ENCODE measurements at regions not wholly inside any gene's neighbourhood (a gene's known extent, or its start where the extent isn't known, plus 50 kb on each side); places are given as distances from the start of the nearest gene placed in this dataset.

DNA sequence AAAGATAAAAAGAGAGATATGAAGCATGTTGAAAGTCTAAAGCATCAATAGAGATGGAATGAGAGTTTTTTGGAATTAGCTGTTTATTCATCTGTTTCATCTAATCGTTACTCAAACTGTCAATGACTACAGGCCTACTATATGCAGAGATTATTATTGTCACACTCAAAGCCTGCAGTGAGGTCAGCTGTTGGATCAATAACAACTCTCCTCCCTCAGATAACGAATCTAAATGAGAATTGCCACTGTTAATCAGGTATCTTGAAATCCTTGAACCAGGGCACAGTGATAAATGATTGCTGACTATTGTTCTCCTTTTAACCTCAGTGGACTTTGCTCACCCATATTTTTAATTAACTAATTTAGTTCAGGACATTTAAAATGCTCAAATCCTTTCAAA, 192.3 kb upstream of the SGO1 start:
- Histone ChIP-seq H3K9ac (ENCODE audit: insufficient read depth, low read length, poor library complexity, severe bottlenecking) (no peak overlapping the region), H4K20me1 (ENCODE audit: insufficient read depth, low read length) (no peaks in the 10 kb centered on the region), H3K4me3 (replicated peaks in 1 of 3; ENCODE audit: low read depth in 2 of 3, low read length in 3 of 3) (no peak overlapping the region), H3K9me3 (replicated peaks in 1 of 2; ENCODE audit: control insufficient read depth in 1 of 2, insufficient read depth in 1 of 2, low read length in 2 of 2) (peaks cover 5 to 11% of the 10 kb centered on the region in 2 donors), H3K79me2 (ENCODE audit: insufficient read depth, low read length) (no peaks in the 10 kb centered on the region), H3K27ac (ENCODE audit: low read depth in 1 of 2, low read length in 2 of 2) (no peak overlapping the region), H3K4me2 (replicated peaks; ENCODE audit: extremely low read depth, low read length, poor library complexity, severe bottlenecking) (no peak overlapping the region), H3K36me3 (replicated peaks in 1 of 2; ENCODE audit: control insufficient read depth in 1 of 2, insufficient read depth in 2 of 2, low read length in 2 of 2) (no peaks in the 10 kb centered on the region), H3K4me1 (ENCODE audit: control insufficient read depth in 1 of 2, insufficient read depth in 2 of 2, low read length in 2 of 2) (no peaks in the 10 kb centered on the region), H2AFZ (ENCODE audit: insufficient read depth, low read depth, low read length, poor library complexity, severe bottlenecking) (no peak overlapping the region), H3K27me3 (ENCODE audit: control insufficient read depth in 2 of 2, insufficient read depth in 2 of 2, low read length in 2 of 2) (no peaks in the 10 kb centered on the region)
- intact Hi-C loops (cut with micrococcal nuclease) = no loop called here
- no peaks in the 10 kb centered on the region for H3K36me3 Mint-ChIP-seq
- no peak overlapping the region for H3K27ac Mint-ChIP-seq
- no CpG with 5 or more reads among the region's 2 CpGs for WGBS (ENCODE audit: insufficient coverage)
- no peak for DNase-seq
- H3K9me3 Mint-ChIP-seq = peaks cover 0 to 12% (median 8%) of the 10 kb centered on the region in 7 donors
- no peaks in the 10 kb centered on the region for H3K27me3 Mint-ChIP-seq (ENCODE audit: low read depth in 3 of 3)
- H3K4me1 Mint-ChIP-seq = no peaks in the 10 kb centered on the region
- no peak overlapping the region for H3K4me3 Mint-ChIP-seq
- no peak for TF ChIP-seq CTCF (IDR thresholded peaks at IDR 0.05)

DNA sequence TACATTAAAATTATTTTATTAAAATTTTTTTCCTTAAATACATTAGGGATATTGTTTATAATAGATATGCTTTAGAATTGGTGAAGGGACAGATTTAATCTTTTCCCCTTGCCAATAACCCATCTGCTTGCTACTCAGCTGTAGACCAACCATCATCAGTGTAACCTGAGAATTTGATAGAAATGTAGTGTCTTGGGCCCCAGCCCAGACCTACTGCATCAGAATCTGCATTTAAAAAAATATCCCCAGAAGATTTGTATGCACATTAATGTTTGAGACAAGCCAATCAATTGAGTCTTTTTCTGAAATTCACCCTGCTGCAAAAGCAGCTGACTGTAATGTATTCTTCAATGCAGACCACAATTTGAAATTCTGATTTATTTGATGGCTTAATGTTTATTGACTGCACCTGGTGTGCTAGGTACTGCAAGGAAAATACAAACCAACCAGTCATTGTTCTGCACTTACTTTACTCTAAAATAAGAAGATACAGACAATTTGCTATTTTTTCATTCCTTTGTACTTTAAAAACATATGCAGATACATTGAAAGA, 190.7 kb upstream of the SGO1 start:
- Histone ChIP-seq H3K27me3 (ENCODE audit: control insufficient read depth in 2 of 2, insufficient read depth in 2 of 2, low read length in 2 of 2) (no peaks in the 10 kb centered on the region), H3K9ac (ENCODE audit: insufficient read depth, low read length, poor library complexity, severe bottlenecking) (no peak overlapping the region), H3K4me2 (replicated peaks; ENCODE audit: extremely low read depth, low read length, poor library complexity, severe bottlenecking) (no peak overlapping the region), H3K79me2 (ENCODE audit: insufficient read depth, low read length) (no peaks in the 10 kb centered on the region), H3K4me3 (replicated peaks in 1 of 3; ENCODE audit: low read depth in 2 of 3, low read length in 3 of 3) (no peak overlapping the region), H4K20me1 (ENCODE audit: insufficient read depth, low read length) (no peaks in the 10 kb centered on the region), H3K36me3 (replicated peaks in 1 of 2; ENCODE audit: control insufficient read depth in 1 of 2, insufficient read depth in 2 of 2, low read length in 2 of 2) (no peaks in the 10 kb centered on the region), H3K4me1 (ENCODE audit: control insufficient read depth in 1 of 2, insufficient read depth in 2 of 2, low read length in 2 of 2) (no peaks in the 10 kb centered on the region), H2AFZ (ENCODE audit: insufficient read depth, low read depth, low read length, poor library complexity, severe bottlenecking) (no peak overlapping the region), H3K27ac (ENCODE audit: low read depth in 1 of 2, low read length in 2 of 2) (no peak overlapping the region), H3K9me3 (replicated peaks in 1 of 2; ENCODE audit: control insufficient read depth in 1 of 2, insufficient read depth in 1 of 2, low read length in 2 of 2) (peaks cover 5% of the 10 kb centered on the region in 2 donors)
- no peak for DNase-seq
- TF ChIP-seq CTCF (IDR thresholded peaks at IDR 0.05) = no peak
- Mint-ChIP-seq H3K9me3 (peaks cover 0 to 8% (median 4%) of the 10 kb centered on the region in 7 donors), H3K4me3 (no peak overlapping the region), H3K27me3 (ENCODE audit: low read depth in 3 of 3) (no peaks in the 10 kb centered on the region), H3K27ac (no peak overlapping the region), H3K4me1 (no peaks in the 10 kb centered on the region), H3K36me3 (no peaks in the 10 kb centered on the region)
- intact Hi-C loops (cut with micrococcal nuclease) = no loop called here

Measured in CD14-positive monocyte (primary cell).